NCI-H526 (cell line): ENCODE measurements at regions not wholly inside any gene's neighbourhood (a gene's known extent, or its start where the extent isn't known, plus 50 kb on each side); places are given as distances from the start of the nearest gene placed in this dataset.
"Not testable (repeated sequence)": the region's sequence is repeated elsewhere in the genome, so short reads cannot be mapped to it uniquely, and the experiment has no call there.

Source experiments
- DNase-seq, 2 experiments: peaks; one replicate each; lab custom pipeline; 2025; lab: John Stamatoyannopoulos, UW

DNA sequence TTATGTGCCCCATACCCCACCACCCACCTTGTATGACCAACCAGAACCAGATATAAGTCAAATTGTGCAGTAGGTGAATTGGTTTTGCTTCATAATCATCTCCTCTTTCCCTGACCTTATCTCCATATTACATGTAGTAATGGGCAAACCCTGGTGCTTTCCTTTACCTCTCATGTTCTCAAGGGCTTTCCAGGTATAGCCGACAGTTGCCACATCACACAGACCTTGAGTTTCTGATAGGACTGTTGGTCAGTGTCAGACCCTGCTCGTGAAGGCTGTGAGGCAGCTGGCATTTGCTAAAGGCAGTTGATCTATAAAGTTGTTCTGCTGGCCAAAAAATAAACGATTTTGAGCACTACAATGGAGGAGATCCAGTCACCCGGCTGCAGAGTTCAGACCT, 145.9 kb downstream of the ALX1 start:
- DNase-seq: no peak

DNA sequence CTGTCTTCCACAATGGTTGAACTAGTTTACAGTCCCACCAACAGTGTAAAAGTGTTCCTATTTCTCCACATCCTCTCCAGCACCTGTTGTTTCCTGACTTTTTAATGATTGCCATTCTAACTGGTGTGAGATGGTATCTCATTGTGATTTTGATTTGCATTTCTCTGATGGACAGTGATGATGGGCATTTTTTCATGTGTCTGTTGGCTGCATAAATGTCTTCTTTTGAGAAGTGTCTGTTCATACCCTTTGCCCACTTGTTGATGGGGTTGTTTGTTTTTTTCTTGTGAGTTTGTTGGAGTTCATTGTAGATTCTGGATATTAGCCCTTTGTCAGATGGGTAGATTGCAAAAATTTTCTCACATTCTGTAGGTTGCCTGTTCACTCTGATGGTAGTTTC, 153.1 kb downstream of the ALX1 start:
- DNase-seq: not testable (repeated sequence)

DNA sequence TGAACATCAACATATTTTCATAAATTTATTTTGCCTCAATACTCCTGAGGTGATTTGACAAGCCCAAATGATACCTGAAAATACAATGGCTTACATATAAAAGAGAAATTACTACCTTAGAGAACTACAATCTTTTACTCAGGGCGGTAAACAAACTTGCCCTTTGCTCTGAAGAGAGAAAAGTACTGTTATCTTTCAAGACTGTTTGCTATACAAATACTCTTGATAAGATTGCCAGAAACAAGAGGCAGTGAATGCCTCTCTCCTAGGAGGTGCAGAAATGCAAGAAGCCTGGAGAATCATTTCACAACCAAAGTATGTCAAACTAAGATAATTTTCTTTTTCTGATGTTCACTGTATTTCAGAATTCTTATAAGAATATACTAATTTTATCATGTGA, 160.3 kb downstream of the ALX1 start:
- no peak for DNase-seq

DNA sequence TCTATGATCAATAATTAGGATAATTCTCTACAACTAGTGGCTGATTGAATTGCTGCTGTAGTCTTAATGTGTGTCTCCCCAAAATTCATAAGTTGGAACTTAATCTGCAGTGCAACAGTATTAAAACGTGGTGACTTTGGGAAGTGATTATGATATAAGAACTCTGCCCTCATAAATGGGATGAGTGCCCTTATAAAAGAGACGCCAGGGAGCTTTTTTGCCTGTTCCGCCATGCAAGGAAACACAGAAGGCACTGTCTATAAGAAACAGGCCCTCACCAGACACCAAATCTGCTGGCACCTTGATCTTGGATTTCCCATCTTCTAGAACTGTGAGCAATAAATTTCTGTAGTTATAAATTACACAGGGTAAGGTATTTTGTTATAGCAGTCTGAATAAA, 161.0 kb downstream of the ALX1 start:
- DNase-seq: no peak

DNA sequence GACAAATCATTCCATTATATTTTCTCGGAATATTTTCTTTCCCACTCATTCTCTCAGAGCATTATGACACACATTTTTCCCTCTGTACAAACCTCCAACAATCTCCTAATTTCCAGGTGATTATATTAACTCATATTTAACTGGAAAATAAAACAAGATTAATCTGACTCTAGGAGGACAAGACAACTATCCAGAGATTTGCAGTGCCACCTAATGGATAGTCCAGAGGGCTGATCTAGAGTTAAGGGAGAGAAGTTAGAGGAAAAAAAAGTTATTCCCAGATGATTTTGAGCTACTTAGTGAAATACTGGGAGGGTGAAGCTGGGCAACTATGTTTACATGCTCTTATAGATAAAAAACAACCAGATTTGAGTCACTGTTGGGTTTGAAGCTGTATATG, 161.7 kb downstream of the ALX1 start:
- peak in 1 of 2 experiments; percentile 14 for DNase-seq

DNA sequence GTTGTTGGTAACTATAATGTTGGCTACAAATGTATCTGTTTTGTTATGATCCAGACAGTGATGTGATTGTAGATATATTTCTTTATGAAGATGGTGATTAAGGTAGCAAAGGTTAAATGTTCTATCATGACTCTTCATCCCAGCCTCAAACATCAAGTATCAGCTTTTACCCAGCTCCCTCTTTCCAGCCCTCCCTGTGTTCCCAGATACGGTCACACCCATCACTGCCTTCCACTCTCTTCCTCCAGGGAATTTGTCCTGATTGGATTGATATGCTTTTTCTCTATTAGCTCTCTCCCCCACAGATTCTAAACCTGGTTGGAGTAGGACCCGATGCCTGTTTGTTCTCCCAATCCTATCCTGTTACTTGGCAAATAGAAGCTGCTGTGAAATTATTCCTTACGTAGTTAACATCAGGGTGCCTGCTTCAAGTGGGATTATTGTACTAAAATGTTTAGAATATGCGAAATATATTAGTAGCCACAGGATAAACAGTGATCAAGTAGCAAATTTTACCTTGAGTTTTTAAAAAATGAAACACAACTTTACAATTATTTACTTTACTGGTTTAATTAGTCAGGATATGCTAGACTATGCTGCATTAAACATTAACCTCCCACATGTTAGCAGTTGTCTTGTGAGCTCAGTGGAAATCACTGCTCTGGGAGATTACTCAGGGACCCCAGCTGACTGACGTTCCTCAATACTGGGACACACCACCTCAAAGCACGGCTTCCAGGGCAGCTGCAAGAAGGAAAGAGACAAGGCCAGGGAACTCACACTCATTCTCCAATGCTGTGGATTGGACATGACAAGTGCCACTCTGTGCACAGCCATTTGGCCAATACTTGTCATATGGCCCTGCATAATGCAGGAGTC, 165.3 kb downstream of the ALX1 start:
- DNase-seq: no peak

DNA sequence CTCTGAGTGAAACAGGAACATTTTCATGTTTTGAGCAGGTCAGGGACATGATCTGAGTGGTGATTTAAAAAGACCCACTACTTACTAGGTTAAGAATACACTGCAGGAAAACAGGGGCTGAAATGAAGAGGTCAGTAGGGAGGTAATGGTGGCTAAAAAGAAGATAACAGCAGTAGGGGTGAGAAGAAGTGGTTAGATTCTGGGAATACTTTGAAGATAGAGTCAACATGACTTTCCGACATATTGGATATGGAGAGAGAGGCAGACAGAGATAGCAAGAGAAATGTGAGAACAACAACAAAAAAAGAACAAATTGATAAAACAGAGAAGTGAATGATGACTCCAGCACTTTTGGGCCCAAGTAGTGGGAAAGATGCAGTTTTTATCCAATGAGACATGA, 168.0 kb downstream of the ALX1 start:
- no peak for DNase-seq

DNA sequence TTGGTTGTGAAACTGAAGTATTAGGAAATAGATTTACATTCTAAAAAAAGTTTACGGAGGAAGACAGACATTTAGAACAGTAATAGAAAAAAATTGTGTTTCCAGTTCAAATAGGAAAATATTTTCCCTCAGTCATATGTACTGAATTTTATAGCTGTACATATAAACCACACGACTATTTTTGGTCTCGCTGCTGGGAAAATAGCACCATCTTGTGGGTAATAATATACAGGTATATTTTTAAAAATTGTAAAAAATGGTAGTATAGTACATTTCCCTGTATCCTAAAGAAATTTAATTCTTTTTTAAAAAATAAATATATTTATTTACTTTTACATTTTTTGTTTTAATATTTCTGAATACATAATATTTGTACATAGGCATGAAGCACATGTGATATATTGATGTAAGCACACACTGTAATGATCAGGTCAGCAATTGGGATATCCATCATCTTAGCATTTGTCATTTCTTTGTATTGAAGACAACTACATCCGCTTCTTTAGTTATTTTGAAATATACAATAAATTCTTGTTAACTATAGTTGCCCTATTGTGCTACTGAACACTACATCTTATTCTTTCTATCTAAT, 168.6 kb downstream of the ALX1 start:
- peak in 1 of 2 experiments; percentile 11 for DNase-seq

DNA sequence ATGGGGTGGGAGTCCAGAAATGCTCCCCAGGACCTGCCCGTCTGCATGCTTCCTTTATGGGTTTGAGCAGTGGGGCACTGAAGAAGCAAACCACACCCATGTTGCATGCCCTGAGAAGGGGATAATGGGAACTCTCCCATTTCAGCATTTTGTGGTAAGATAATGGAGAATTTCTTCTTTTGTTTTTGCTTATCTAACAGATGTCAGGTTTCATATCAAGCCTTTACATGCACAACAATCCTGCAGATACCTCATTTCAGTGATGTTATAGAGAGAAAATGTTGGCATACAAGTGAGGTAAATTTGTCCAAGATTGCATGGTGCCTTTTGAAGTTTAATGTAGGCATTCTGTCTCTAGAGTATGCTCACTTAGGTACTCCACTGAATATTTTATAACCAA, 177.0 kb downstream of the ALX1 start:
- no peak for DNase-seq

DNA sequence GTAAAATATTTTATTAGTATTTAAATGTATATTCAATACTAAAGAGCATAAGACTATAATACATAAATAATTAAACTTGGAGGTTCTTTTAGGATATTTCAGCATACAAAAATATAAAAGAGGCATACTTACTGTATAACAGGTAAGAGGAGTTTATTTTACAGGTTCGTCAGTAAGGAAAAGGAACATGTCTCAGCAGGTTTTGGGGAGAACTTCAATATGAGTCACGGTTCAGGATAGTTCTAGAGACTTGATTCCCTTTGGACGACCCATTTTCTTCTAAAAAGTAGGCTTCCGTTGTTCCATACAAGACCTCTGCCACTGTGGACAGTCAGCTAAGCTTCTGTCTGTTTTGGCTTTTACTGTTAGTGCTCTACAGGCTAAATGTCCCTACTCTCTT, 181.1 kb downstream of the ALX1 start:
- no peak for DNase-seq

DNA sequence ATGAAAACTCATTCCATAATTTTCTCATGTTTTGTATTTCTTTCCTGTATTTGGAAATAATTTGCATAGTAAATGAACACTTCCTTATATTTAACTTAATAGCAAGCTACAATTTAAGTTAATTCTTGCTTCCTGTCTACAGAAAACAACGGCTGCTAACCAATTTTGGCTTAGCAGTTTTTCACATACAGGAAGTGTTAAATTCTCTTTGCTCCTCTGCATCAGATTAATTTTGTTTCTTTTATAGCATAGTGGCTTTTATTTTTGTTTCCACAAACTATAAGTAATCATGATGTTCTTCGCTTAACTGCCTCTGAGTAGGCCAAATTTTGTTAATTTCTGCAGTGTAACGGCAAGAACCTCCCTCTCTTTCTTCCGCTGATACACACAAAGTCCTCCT, 182.9 kb downstream of the ALX1 start:
- no peak for DNase-seq

DNA sequence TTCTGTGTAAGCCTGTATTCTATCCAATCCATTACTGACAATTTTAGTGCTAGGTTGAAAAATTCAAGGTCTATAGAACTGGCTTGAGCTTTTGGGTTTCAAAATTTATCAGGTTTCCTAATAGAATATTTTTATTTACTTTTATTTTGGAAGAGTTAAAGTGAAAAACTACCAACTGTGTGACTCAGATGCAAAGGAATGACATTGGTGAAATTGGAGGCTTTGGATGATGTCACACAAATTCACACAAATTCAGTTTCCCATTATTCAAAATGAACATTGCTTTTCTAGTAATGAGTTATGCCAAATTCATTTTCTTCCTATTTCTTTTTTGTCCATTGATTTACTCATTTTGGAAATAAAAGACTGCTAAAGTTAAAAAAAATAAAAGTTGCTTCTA, 186.9 kb downstream of the ALX1 start:
- DNase-seq: no peak

DNA sequence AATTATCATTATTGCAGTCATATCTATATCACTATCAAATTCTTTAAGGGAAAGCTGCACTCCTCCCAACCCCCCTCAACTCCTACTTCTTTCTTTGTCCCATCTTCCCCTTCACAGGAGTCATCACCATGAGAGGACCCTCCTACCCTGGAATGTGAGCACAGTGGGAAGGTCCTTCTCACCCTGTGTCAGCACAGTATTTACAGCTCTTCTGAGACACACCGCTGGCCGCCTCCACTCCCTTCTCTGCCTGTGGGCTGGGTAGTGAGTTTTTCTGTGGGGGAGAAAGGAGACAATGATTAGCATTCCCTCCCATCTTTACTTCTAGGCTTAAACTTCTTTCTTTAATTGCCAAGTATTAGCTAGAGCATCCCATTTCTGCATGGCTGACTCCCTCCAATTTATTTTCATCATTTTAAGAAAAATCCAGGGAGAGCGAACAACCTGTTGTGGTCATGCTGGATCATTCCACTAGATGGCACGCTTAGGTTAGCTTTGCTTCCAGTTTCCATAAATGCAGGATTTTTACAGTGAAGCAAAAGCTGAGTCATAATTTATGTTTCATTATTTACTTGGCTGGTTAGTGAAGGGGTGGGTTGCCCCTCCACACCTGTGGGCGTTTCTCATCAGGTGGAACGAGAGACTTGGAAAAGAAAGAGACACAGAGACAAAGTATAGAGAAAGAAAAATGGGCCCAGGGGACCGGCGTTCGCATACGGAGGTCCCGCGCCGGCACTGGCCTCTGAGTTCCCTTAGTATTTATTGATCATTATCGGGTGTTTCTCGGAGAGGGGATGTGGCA, 188.5 kb downstream of the ALX1 start:
- DNase-seq: peak; percentile 20 to 65

DNA sequence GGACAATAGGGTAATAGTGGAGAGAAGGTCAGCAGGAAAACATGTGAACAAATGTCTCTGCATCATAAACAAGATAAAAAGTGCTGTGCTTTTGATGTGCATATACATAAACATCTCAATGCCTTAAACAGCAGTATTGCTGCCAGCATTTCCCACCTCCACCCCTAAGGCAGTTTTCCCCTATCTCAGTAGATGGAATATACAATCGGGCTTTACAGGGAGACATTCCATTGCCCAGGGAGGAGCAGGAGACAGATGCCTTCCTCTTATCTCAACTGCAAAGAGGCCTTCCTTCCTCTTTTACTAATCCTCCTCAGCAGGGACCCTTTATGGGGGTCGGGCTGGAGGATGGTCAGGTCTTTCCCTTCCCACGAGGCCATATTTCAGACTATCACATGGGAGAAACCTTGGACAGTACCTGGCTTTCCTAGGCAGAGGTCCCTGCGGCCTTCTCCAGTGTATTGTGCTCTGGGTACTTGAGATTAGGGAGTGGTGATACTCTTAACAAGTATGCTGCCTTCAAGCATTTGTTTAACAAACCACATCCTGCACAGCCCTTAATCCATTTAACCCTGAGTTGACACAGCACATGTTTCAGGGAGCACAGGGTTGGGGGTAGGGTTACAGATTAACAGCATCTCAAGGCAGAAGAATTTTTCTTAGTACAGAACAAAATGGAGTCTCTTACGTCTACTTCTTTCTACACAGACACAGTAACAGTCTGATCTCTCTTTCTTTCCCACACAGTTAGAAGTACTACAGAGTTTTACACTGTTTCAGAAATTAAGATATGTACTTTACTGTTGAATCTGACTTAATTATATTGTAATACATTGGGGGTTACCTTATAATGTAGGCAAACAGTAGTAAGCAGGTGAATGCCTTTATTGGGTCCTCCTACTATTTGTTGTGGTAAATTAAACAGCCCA, 189.4 kb downstream of the ALX1 start:
- peak in 1 of 2 experiments; percentile 17 for DNase-seq

DNA sequence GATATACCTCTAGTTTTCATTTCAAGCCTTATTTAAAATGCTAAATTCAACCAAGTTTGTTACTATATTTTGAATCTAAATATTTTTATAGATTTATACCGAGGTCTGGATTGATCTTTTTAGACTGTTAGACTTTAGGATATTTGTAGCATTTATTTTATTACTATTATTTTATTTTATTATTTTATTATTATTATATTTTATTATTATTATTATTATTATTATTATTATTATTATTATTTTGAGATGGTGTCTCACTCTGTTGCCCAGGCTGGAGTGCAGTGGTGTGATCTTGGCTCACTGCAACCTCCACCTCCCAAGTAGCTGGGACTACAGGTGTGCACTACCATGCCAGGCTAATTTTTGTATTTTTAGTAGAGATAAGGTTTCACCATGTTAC, 195.3 kb downstream of the ALX1 start:
- DNase-seq: not testable (repeated sequence)

DNA sequence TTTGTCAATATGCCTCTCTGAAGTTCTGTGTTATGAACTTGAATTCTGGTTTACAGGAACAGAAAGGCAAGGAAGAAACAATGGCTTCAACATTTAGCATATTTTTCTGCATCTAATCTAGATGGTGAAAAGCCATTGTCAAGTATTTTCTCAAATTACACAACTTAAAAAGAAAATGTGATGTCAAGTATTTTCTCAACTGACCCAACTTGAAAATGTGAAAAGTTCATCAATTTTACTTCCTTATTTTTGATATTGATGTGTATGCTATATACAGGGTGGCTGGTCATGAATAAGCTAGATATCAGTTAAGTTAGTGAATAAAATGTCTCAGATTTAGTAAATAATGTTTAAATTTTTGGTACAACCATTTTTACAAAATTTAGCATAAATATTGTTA, 196.7 kb downstream of the ALX1 start:
- no peak for DNase-seq

DNA sequence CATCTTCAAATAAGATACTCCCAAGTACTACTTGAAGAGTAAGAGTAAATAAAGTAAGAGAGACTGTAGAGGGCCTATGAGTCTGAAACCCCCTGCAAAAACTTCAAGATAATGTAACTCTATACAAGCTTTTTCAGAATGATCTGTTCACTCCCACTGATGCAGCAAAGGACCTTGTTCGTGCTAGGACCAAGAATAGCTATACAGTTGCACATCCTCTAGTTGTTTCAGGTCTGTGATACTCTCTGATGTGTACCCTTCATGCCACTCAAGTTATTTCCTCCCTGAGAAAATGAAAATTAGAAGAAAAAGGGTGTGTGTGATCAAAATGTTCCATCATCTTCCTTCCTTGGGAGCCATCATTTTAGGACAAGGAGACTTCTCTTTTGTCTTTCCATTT, 204.4 kb downstream of the ALX1 start:
- DNase-seq: no peak

DNA sequence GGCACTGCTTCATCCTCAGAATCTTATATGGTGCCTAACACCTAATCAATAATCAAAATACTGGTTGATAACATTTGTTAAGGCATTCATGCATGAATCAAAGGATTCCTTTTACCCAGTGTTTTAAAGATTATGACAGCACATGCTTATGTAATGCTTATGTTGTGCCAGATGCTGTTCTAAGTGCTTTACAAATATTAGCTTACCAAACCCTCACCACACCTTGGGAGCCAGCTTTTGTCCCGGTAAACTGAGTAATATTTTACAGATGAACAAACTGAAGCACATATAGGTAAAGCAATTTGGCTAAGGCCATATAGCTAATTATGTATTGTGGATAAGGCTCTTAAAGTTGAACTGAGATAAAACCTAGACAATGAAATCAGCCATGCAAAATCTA, 209.2 kb downstream of the ALX1 start:
- no peak for DNase-seq

DNA sequence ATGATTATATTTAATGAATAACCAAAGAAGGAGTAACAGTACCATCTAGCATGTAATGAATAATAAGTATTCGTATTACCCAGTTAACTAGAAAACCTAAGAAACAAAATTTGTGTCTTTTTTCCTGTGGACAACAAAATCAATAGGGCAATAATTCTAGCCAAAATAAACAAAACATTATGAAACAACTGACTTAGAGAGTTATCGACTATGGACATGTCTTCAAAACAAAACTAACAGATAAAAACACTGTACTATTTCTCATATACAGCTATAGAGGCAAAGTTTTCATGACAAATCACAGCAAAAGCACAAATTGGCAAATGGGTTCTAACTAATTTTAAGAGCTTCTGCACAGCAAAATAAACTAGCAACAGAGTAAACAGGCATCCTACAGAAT, 224.1 kb downstream of the ALX1 start:
- DNase-seq: no peak

DNA sequence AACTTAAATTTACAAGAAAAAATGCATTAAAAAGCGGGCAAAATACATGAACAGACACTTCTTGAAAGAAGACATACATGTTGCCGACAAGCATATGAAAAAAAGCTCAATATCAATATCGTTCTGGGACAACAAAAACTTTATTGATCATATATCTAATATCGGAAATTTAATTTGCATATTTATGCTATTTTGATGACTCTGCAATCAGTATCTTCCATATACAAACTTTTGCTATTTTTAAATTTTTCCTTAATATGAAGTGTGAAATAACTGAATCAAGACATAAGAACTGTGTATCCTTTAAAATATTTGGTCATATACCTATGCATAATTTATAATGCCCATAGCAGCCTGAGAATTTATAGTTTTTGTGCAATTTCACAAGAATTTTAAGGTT, 224.6 kb downstream of the ALX1 start:
- DNase-seq: no peak

DNA sequence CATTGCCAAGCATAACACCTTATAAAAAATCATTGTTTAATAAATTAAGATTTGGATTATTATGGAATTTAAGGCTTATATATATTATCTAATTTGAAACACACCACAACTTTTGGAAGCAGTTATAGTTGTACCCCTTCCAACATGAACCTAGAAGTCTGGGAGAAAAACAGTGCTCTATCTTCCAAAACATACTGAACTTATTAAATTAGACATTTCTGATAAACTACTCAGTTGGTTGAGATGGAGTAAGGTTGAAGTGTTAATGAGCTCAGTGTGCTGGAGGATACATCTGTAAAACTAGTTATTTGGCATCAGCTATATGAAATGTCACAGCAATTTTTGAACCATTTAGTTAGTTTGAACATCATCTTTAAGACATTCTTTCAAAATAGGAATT, 227.4 kb downstream of the ALX1 start:
- no peak for DNase-seq
